GM19035 (cell line): ENCODE measurements at regions not wholly inside any gene's neighbourhood (a gene's known extent, or its start where the extent isn't known, plus 50 kb on each side); places are given as distances from the start of the nearest gene placed in this dataset.
"Not testable (repeated sequence)": the region's sequence is repeated elsewhere in the genome, so short reads cannot be mapped to it uniquely, and the experiment has no call there.

Experiments
- ATAC-seq: cut with Tn5 transposase; IDR thresholded peaks from one replicate; pipeline ENCODE4 v1.9.1; 2021; ENCODE audit not compliant: unreplicated experiment

DNA sequence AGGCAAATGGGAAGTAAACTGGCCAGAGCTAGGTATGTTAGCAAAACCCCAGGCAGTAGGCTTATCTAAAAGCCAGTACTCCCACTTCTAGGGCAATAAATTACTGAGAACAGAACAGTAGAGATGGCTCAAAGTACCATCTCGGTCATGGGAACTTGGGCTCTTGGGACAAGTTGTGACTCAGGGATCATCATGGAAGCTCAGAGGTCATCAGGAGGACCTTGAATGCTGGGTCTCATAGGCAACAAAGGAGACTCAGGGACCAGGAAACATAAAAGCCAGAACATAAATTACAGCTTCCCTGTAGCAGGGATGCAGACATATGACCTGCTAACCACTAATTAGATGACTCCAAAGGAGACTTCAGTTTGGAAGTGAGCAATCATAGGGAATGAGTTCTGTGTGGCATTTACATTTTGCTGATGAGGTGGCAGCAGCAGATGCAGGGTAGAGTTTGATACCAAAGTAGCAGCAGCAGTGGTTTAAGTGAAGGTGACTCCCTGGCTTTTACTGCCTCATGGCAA is 97.6 kb upstream of the SCAF11 start:
- no peak for ATAC-seq

GRCh38 chr12:46084666-46085631 is 94.6 kb upstream of the SCAF11 start:
- ATAC-seq = no peak

- no peak for ATAC-seq
Measured at GRCh38 chr12:46082490-46083200, 92.3 kb upstream of the SCAF11 start.

GRCh38 chr12:46073321-46073720 is 82.9 kb upstream of the SCAF11 start:
- no peak for ATAC-seq

- ATAC-seq = peak; percentile 98
Measured at GRCh38 chr12:46071769-46072624, 81.6 kb upstream of the SCAF11 start.

DNA sequence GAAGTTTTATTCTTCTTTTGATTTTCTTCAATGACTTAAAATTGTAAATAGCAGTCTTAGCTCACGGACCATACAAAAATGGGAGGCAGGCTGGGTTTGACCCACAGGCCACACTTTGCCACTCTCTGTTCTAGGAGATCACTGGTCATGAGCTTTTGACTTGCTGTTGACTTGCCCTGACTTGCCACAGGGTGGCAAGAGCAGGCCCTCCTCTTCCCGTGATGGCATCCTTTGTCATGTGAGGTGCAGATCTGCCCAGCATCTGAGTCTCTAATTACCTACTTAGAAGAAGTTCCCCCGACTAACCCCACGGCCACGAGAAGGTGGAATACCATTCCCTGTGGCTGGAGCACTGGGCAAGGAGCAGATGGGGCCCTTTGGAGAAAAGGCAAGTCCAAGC is 81.0 kb upstream of the SCAF11 start:
- ATAC-seq = no peak

DNA sequence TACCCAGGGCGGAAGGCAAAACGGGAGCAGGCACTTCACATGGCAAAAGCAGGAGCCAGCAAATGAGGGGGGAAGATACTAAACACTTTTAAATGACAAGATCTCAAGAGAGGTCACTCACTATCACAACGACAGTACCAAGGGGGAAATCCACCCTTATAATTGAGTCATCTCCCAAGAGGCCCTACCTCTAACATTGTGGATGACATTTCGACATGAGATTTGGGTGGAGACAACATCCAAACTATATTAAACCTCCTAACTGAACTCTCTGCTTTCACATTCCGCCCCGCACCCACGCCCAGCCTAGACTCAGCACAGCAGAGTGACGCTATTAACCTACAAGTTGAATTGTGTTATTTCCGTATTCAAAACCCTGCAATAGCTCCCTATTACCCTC is 76.7 kb upstream of the SCAF11 start:
- ATAC-seq = no peak

DNA sequence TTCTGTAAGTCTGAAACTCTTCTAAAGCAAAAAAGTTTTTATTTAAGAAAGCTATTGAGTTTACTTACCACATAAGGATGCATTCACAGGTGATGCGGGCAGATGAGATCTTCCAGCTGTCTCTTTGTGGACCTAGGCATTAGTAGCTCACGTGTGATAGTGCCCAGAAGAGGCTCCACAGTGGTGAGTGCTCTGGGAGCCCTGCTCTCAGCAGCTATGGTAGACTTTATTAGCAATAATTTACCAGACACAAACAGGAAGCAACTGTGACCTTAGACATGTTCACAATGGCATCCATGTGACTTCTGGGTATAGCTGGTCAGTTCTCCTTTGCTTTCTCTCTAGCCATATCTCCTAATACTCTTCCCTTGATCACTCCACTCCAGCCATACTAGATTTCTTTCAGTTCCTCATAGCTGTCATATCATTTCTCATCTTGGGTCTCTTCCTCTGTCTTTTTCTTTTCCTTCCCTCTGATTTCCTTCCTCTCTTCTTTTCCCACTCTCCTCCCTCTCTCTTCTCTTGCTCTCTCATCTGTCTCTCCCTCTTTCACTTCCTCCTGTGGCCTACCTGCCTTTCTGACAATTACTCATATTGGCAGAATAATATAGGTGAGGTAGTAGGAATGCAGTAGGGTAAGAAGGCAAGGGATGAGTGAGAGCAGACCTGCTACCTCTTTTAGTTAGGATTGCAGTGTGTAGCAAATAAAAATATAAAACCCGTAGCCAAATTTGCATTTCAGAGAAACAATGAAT is 75.2 kb upstream of the SCAF11 start:
- peak; percentile 56 for ATAC-seq

DNA sequence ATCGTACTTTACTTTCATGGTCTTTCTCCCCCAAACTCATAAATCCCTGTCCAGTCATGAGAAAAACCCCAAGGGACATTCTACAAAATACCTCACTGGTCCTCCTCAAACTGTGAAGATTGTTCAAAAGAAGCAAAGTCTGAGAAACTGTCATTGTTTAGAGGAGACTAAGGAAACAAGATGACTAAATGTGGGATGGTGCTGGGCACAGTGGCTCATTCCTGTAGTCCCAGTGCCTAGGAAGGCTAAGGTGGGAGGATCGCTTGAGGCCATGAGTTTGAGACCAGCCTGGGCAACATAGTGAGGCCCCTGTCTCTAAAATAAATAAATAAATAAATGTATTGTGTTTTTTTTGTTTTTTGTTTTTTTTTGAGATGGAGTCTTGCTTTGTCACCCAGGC is 74.2 kb upstream of the SCAF11 start:
- ATAC-seq = no peak

DNA sequence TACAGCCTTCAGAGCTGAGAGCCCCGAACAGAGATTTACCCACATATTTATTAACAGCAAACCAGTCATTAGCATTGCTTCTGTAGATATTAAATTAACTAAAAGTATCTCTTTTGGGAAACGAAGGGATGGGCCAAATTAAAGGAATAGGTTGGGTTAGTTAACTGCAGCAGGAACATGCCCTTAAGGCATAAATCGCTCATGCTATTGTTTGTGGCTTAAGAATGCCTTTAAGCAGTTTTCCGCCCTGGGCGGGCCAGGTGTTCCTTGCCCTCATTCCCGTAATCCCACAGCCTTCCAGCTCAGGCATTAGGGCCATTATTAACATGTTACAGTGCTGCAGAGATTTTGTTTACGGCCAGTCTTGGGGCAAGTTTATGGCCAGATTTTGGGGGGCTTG is 68.3 kb upstream of the SCAF11 start:
- ATAC-seq = not testable (repeated sequence)

DNA sequence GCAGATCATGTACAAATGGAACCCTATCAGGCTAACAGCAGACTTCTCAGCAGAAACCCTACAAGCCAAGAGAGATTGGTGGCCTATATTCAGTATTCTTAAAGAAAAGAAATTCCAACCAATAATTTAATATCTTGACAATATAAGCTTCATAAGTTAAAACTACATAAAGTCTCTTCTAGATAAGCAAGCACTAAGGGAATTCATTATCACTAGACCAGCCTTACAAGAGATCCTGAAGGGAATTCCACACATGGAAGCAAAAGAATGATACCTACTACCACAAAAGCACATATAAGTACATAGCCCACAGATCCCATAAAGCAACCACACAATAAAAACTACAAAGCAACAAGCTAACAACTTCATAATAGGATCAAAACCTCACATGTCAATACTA is 60.4 kb upstream of the SCAF11 start:
- no peak for ATAC-seq

GRCh38 chr12:46049665-46050064 is 59.3 kb upstream of the SCAF11 start:
- ATAC-seq = no peak

DNA sequence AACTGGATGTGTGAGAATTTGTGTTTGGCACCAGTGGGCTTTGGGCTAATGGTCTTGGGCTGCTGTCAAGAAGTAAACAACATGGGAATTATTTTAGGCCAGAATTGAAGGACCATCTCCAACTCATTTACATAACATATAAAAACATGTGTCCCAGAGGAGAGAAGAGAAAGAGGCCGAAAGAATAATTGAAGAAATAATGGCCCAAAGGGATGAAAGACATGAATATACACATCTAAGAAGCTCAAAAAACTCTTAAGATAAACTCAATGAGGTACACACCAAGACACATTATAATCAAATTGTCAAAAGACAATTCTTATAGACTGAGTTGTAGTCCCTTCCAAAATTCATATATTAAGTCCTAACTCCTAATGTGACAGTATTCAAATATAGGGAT is 56.1 kb upstream of the SCAF11 start:
- ATAC-seq = no peak

DNA sequence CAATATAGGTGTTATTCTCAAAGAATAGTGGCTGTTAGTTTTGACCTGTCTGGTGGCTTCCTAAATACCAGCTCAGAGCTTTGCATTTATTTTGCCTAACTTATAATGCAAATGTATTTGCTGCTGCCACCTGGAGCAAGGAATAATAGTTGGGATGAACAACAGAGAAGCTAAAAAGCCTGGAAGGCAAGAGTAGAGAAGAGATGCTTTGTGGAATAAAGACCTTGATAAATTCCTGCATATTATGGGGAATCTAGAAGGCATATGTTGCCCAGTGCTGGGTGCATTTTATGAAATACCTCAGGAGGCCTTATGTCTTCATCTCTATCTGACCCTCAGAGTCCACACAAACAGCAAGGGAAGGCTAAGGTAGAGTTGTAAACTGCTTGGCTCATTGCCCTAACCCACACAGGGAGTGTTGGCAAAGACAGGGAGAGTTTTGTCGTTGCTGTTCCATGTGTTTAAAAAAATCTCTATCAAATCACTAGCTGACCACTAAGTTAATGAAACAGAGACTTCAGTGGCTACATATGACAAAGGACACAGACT is 53.7 kb upstream of the SCAF11 start:
- no peak for ATAC-seq
